Neural cell (in vitro differentiated cells): ENCODE measurements at regions not wholly inside any gene's neighbourhood (a gene's known extent, or its start where the extent isn't known, plus 50 kb on each side); places are given as distances from the start of the nearest gene placed in this dataset.
A peak's percentile ranks its signal among the peaks of the same experiment; 100 is the strongest.

Source experiments
- H2AFZ ChIP-seq: fragments of 200-600, 300-800 bp; sonication (generic), shearing (Covaris generic); 2 replicates; pipeline ENCODE4 v1.6.0; 2014; ENCODE audit warnings: low read depth, mild to moderate bottlenecking, antibody characterized with exemption, low read length, moderate library complexity
- H3F3A ChIP-seq: fragments of 200-600 bp; shearing (Covaris generic); 2 replicates; pipeline ENCODE4 v1.6.1; 2016; ENCODE audit warnings: mild to moderate bottlenecking, moderate library complexity, mixed read lengths, antibody characterized with exemption, low read length; ENCODE audit not compliant: insufficient read depth, poor library complexity, severe bottlenecking
- H3K27ac ChIP-seq: fragments of 200-600, 300-800 bp; sonication (generic), shearing (Covaris generic); 2 replicates; pipeline ENCODE4 v1.5.1; 2014; ENCODE audit warnings: mild to moderate bottlenecking, low read length, moderate library complexity
- H3K27me3 ChIP-seq: fragments of 300-800, 200-600 bp; sonication (generic), shearing (Covaris generic); 2 replicates; pipeline ENCODE4 v1.6.0; 2014; ENCODE audit warnings: mild to moderate bottlenecking, low read depth, low read length, moderate library complexity; ENCODE audit not compliant: insufficient read depth
- H3K36me3 ChIP-seq: fragments of 300-800, 200-600 bp; sonication (generic), shearing (Covaris generic); 2 replicates; pipeline ENCODE4 v1.5.1; 2014; ENCODE audit warnings: mild to moderate bottlenecking, antibody characterized with exemption, low read length, moderate library complexity; ENCODE audit not compliant: insufficient read depth
- H3K4me2 ChIP-seq: fragments of 300-800, 200-600 bp; sonication (generic), shearing (Covaris generic); 2 replicates; pipeline ENCODE4 v1.6.0; 2014; ENCODE audit warnings: mild to moderate bottlenecking, low read length
- H3K4me3 ChIP-seq: fragments of 300-800, 200-600 bp; sonication (generic), shearing (Covaris generic); 2 replicates; pipeline ENCODE4 v1.5.1; 2014; ENCODE audit warnings: mild to moderate bottlenecking, low read length, moderate library complexity
- H3K79me2 ChIP-seq: fragments of 200-600 bp; shearing (Covaris generic); replicated peaks from 2 replicates; pipeline ENCODE4 v1.6.0; 2014; ENCODE audit warnings: mild to moderate bottlenecking, low read length, moderate library complexity; ENCODE audit not compliant: insufficient read depth
- H3K9ac ChIP-seq: fragments of 300-800, 200-600 bp; sonication (generic), shearing (Covaris generic); 2 replicates; pipeline ENCODE4 v1.6.1; 2016; ENCODE audit warnings: mild to moderate bottlenecking, low read length, mixed read lengths
- H3K9me2 ChIP-seq: fragments of 200-600 bp; shearing (Covaris generic); 2 replicates; pipeline ENCODE4 v1.6.1; 2016; ENCODE audit warnings: mild to moderate bottlenecking, low read length, mixed read lengths; ENCODE audit not compliant: insufficient read depth
- H3K9me3 ChIP-seq: fragments of 200-600, 300-800 bp; sonication (generic), shearing (Covaris generic); 2 replicates; pipeline ENCODE4 v1.6.1; 2016; ENCODE audit warnings: mild to moderate bottlenecking, mixed run types, low read length, moderate library complexity, mixed read lengths
- H4K20me1 ChIP-seq: fragments of 200-600 bp; shearing (Covaris generic); 2 replicates; pipeline ENCODE4 v1.6.1; 2016; ENCODE audit warnings: mild to moderate bottlenecking, mixed run types; ENCODE audit not compliant: insufficient read depth
- CTCF ChIP-seq: fragments of 450-650 bp; IDR thresholded peaks from 2 replicates; pipeline ENCODE4 v1.5.1; 2014; ENCODE audit warnings: antibody characterized with exemption, mild to moderate bottlenecking, moderate library complexity; ENCODE audit not compliant: poor library complexity, severe bottlenecking
- EP300 ChIP-seq: fragments of 450-650 bp; conservative IDR thresholded peaks from 2 replicates; pipeline ENCODE4 v1.6.1; 2014; ENCODE audit warnings: antibody characterized with exemption, mild to moderate bottlenecking, moderate library complexity; ENCODE audit not compliant: poor library complexity, severe bottlenecking
- EZH2 ChIP-seq: fragments of 200-600, 300-800 bp; shearing (Covaris generic), sonication (generic); IDR thresholded peaks from 2 replicates; pipeline ENCODE4 v1.6.1; 2014; ENCODE audit warnings: antibody characterized with exemption, low read length, borderline replicate concordance, mild to moderate bottlenecking; ENCODE audit not compliant: insufficient read depth, poor library complexity, severe bottlenecking
- MXI1 ChIP-seq: fragments of 450-650 bp; conservative IDR thresholded peaks from 2 replicates; pipeline ENCODE4 v1.6.1; 2014; ENCODE audit warnings: antibody characterized with exemption, mild to moderate bottlenecking; ENCODE audit not compliant: poor library complexity, severe bottlenecking
- POLR2AphosphoS5 ChIP-seq: IDR thresholded peaks from 2 replicates; pipeline ENCODE4 v1.6.1; 2012
- RAD21 ChIP-seq: fragments of 450-650 bp; conservative IDR thresholded peaks from 2 replicates; pipeline ENCODE4 v1.6.1; 2014; ENCODE audit warnings: antibody characterized with exemption, mild to moderate bottlenecking, moderate library complexity
- REST ChIP-seq: IDR thresholded peaks from 2 replicates; pipeline ENCODE4 v1.6.1; 2012; ENCODE audit warnings: borderline replicate concordance
- SMC3 ChIP-seq: fragments of 450-650 bp; conservative IDR thresholded peaks from 2 replicates; pipeline ENCODE4 v1.6.1; 2014; ENCODE audit warnings: antibody characterized with exemption, mild to moderate bottlenecking, moderate library complexity; ENCODE audit not compliant: poor library complexity
- TAF1 ChIP-seq: IDR thresholded peaks from 2 replicates; pipeline ENCODE4 v1.6.1; 2012; ENCODE audit warnings: low read depth

GRCh38 chrY:15446861-15447260 is 922.5 kb downstream of the NLGN4Y start:
- H3K9me3 ChIP-seq = no peaks in the 10 kb centered on the region

GRCh38 chrY:15447959-15448358 is 923.6 kb downstream of the NLGN4Y start:
- Histone ChIP-seq H3K36me3 (no peaks in the 10 kb centered on the region), H3K9me3 (no peaks in the 10 kb centered on the region), H3K9me2 (no peaks in the 10 kb centered on the region), H3K79me2 (no peaks in the 10 kb centered on the region), H3K9ac (no peak overlapping the region), H3K4me3 (no peak overlapping the region), H3F3A (no peaks in the 10 kb centered on the region), H3K27me3 (no peaks in the 10 kb centered on the region), H3K4me2 (no peak overlapping the region), H4K20me1 (no peaks in the 10 kb centered on the region), H3K27ac (no peak overlapping the region), H2AFZ (no peak overlapping the region)
- TF ChIP-seq MXI1 = no peak
- peak; percentile 86 for TF ChIP-seq EP300
- peak; percentile 63 for TF ChIP-seq POLR2AphosphoS5

More at GRCh38 chrY:15446861-15447260, 922.5 kb downstream of the NLGN4Y start:
- no peak for TF ChIP-seq EP300
- TF ChIP-seq MXI1 = no peak
- TF ChIP-seq EZH2 = no peak
- no peak for TF ChIP-seq SMC3
- no peak for TF ChIP-seq CTCF
- no peak for TF ChIP-seq TAF1
- TF ChIP-seq POLR2AphosphoS5 = no peak
- no peak for TF ChIP-seq REST
- TF ChIP-seq RAD21 = no peak
- no peak overlapping the region for H2AFZ ChIP-seq
- H3K27ac ChIP-seq = no peak overlapping the region
- H3F3A ChIP-seq = no peaks in the 10 kb centered on the region
- H3K36me3 ChIP-seq = no peaks in the 10 kb centered on the region
- H3K4me3 ChIP-seq = no peak overlapping the region
- H3K79me2 ChIP-seq = no peaks in the 10 kb centered on the region
- no peaks in the 10 kb centered on the region for H3K27me3 ChIP-seq
- H4K20me1 ChIP-seq = no peaks in the 10 kb centered on the region
- no peaks in the 10 kb centered on the region for H3K9me2 ChIP-seq
- H3K4me2 ChIP-seq = no peak overlapping the region
- H3K9ac ChIP-seq = no peak overlapping the region
